A549 (cell line): ENCODE measurements at regions not wholly inside any gene's neighbourhood (a gene's known extent, or its start where the extent isn't known, plus 50 kb on each side); places are given as distances from the start of the nearest gene placed in this dataset.

Experiments used
- ATAC-seq, 2 experiments: fragments of 200-7000 bp in 1 of 2; fragments of >200 bp in 1 of 2; cut with Nextera tagmentation in 1 of 2; cut with Tn5 transposase in 1 of 2; 3 replicates each; pipeline versions ENCODE4 v1.8.0 to v1.9.1; 2018 to 2020; ENCODE audit warnings: mild to moderate bottlenecking in 1 of 2, moderate library complexity in 1 of 2
- CTCF ChIA-PET: fragments of 300-600 bp; sonication (Branson Sonifier 250); formaldehyde crosslinking; extraction: SDS; loops from one replicate; lab custom pipeline; 2021; ENCODE audit warnings: antibody characterized with exemption, inconsistent platforms; lab: Yijun Ruan, JAX
- POLR2A ChIA-PET: fragments of 350-600 bp; formaldehyde crosslinking; extraction: SDS; loops from one replicate; lab custom pipeline; 2021; ENCODE audit warnings: antibody characterized with exemption, inconsistent platforms; lab: Yijun Ruan, JAX
- DNase-seq, 2 experiments: peaks; one replicate each; pipeline versions ENCODE4 v3.0.0 to v3.0.0-alpha.2; 2011 to 2016; ENCODE audit warnings: low read depth in 1 of 2, low spot score in 1 of 2
- FAIRE-seq: peaks from 2 replicates; lab custom pipeline; 2011; peaks lifted over from hg19 to GRCh38; lab: Jason Lieb, UNC
- H3K27ac ChIP-seq, 2 experiments: fragments of >200 bp; sonication (Bioruptor Twin); formaldehyde crosslinking; 3 replicates each; pipeline ENCODE4 v1.5.1; 2016 to 2017
- H3K4me1 ChIP-seq: fragments of >200 bp; sonication (Bioruptor Twin); formaldehyde crosslinking; 3 replicates; pipeline ENCODE4 v1.6.1; 2016
- H3K4me2 ChIP-seq: fragments of >200 bp; sonication (Bioruptor Twin); formaldehyde crosslinking; 3 replicates; pipeline ENCODE4 v1.6.1; 2016
- H3K4me3 ChIP-seq: fragments of >200 bp; sonication (Bioruptor Twin); formaldehyde crosslinking; 3 replicates; pipeline ENCODE4 v1.5.1; 2016
- H3K9me3 ChIP-seq: fragments of >200 bp; sonication (Bioruptor Twin); formaldehyde crosslinking; 3 replicates; pipeline ENCODE4 v1.6.1; 2016
- BCL3 ChIP-seq: fragments of >200 bp; sonication (Bioruptor Twin); formaldehyde crosslinking; IDR thresholded peaks from 3 replicates; pipeline ENCODE4 v1.6.1; 2016
- BHLHE40 ChIP-seq: IDR thresholded peaks from 2 replicates; pipeline ENCODE4 v1.6.1; 2012; ENCODE audit warnings: low read depth, low read length, inconsistent platforms
- CBX2 ChIP-seq: fragments of 200-600 bp; sonication (generic); IDR thresholded peaks from 2 replicates; pipeline ENCODE4 v1.6.1; 2016; ENCODE audit warnings: low read depth, mild to moderate bottlenecking, borderline replicate concordance
- CEBPB ChIP-seq, 2 experiments: fragments of >200 bp in 1 of 2; sonication (Bioruptor Twin) in 1 of 2; formaldehyde crosslinking in 1 of 2; IDR thresholded peaks; 2 replicates each; pipeline ENCODE4 v1.6.1; 2012 to 2016
- CTCF ChIP-seq: fragments of >200 bp; sonication (Bioruptor Twin); formaldehyde crosslinking; IDR thresholded peaks from 3 replicates; pipeline ENCODE4 v1.5.1; 2016
- EHF ChIP-seq: fragments of 250-450 bp; sonication (Bioruptor Pico); IDR thresholded peaks from 2 replicates; pipeline ENCODE4 v1.5.0; 2020; ENCODE audit warnings: mild to moderate bottlenecking
- EP300 ChIP-seq, 2 experiments: fragments of >200 bp; sonication (Bioruptor Twin); formaldehyde crosslinking; IDR thresholded peaks; 2 replicates in 1 of 2; 3 replicates in 1 of 2; pipeline ENCODE4 v1.6.1; 2016 to 2017
- ESRRA ChIP-seq: fragments of 150-350 bp; IDR thresholded peaks from 2 replicates; pipeline ENCODE4 v1.6.1; 2014; ENCODE audit warnings: mild to moderate bottlenecking, low read length, borderline replicate concordance
- FOSL2 ChIP-seq, 2 experiments: fragments of 450-650 bp in 1 of 2; fragments of >200 bp in 1 of 2; sonication (Bioruptor Twin) in 1 of 2; formaldehyde crosslinking; IDR thresholded peaks; 2 replicates each; pipeline versions ENCODE4 v1.5.0 to v1.6.1; 2016 to 2020; ENCODE audit warnings: mild to moderate bottlenecking in 1 of 2, moderate library complexity in 1 of 2
- GATA3 ChIP-seq: IDR thresholded peaks from 2 replicates; pipeline ENCODE4 v1.6.1; 2012; ENCODE audit warnings: borderline replicate concordance
- HES2 ChIP-seq: fragments of >200 bp; sonication (Bioruptor Twin); formaldehyde crosslinking; IDR thresholded peaks from 2 replicates; pipeline ENCODE4 v1.6.1; 2016
- HEYL ChIP-seq: fragments of 250-450 bp; sonication (Bioruptor Pico); IDR thresholded peaks from 2 replicates; pipeline ENCODE4 v1.8.0; 2021; ENCODE audit warnings: mild to moderate bottlenecking, moderate library complexity
- MAFK ChIP-seq: fragments of 450-650 bp; IDR thresholded peaks from 2 replicates; pipeline ENCODE4 v1.6.1; 2014; ENCODE audit not compliant: partially characterized antibody
- MAX ChIP-seq: IDR thresholded peaks from 2 replicates; pipeline ENCODE4 v1.6.1; 2012
- MAZ ChIP-seq: fragments of 150-350 bp; IDR thresholded peaks from 2 replicates; pipeline ENCODE4 v1.6.1; 2014; ENCODE audit warnings: antibody characterized with exemption, low read depth, low read length, borderline replicate concordance
- POLR2A ChIP-seq: IDR thresholded peaks from 2 replicates; pipeline ENCODE4 v1.6.1; 2012; ENCODE audit warnings: mild to moderate bottlenecking, low read length
- POLR2AphosphoS2 ChIP-seq: conservative IDR thresholded peaks from 2 replicates; pipeline ENCODE4 v1.6.1; 2012; ENCODE audit warnings: low read length, improper control_type of control experiment, inconsistent platforms
- RARB ChIP-seq: fragments of 250-450 bp; sonication (Bioruptor Pico); IDR thresholded peaks from 2 replicates; pipeline ENCODE4 v1.8.0; 2021; ENCODE audit warnings: mild to moderate bottlenecking, moderate library complexity
- SMC3 ChIP-seq: fragments of >200 bp; sonication (Bioruptor Twin); formaldehyde crosslinking; IDR thresholded peaks from 3 replicates; pipeline ENCODE4 v1.6.1; 2018; ENCODE audit warnings: inconsistent platforms
- SREBF2 ChIP-seq: fragments of 450-650 bp; IDR thresholded peaks from 2 replicates; pipeline ENCODE4 v1.6.1; 2014; ENCODE audit warnings: mild to moderate bottlenecking, moderate library complexity
- TFCP2L1 ChIP-seq: fragments of 250-450 bp; sonication (Bioruptor Pico); IDR thresholded peaks from 2 replicates; pipeline ENCODE4 v1.5.0; 2021; ENCODE audit warnings: mild to moderate bottlenecking
- TP53 ChIP-seq: fragments of 250-450 bp; sonication (Bioruptor Pico); IDR thresholded peaks from 2 replicates; pipeline ENCODE4 v1.5.0; 2021; ENCODE audit warnings: mild to moderate bottlenecking, moderate library complexity
- ZFP36 ChIP-seq: fragments of 450-650 bp; IDR thresholded peaks from 2 replicates; pipeline ENCODE4 v1.6.1; 2014; ENCODE audit warnings: borderline replicate concordance; ENCODE audit not compliant: partially characterized antibody
- ZNF302 ChIP-seq: fragments of 250-450 bp; sonication (Bioruptor Pico); IDR thresholded peaks from 2 replicates; pipeline ENCODE4 v1.9.0; 2021; ENCODE audit warnings: inconsistent platforms, mild to moderate bottlenecking, moderate library complexity
- ZSCAN20 ChIP-seq: fragments of 250-450 bp; sonication (Bioruptor Pico); IDR thresholded peaks from 2 replicates; pipeline ENCODE4 v1.8.0; 2022; ENCODE audit warnings: mild to moderate bottlenecking, moderate library complexity
- WGBS: methylation state at CpG from one replicate; pipeline ENCODE4 v1.1.6; 2017; ENCODE audit errors: missing lambda C conversion rate; 5-methylcytosine and 5-hydroxymethylcytosine counted together
- TF ChIP-seq, protein P1 (sequence below): fragments of 450-650 bp; IDR thresholded peaks from 2 replicates; pipeline ENCODE4 v1.6.1; 2014; ENCODE audit warnings: antibody characterized with exemption
- TF ChIP-seq, protein P2 (sequence below): fragments of 150-350 bp; IDR thresholded peaks from 2 replicates; pipeline ENCODE4 v1.6.1; 2014; ENCODE audit warnings: low read depth, mild to moderate bottlenecking, low read length

- Histone ChIP-seq H3K27ac (no peak overlapping the region), H3K4me3 (no peak overlapping the region), H3K4me2 (no peak overlapping the region), H3K4me1 (no peaks in the 10 kb centered on the region), H3K9me3 (no peaks in the 10 kb centered on the region)
- ChIA-PET POLR2A (no interaction called here), CTCF (no interaction called here)
- FAIRE-seq: no peak
- WGBS: 90% methylated on average over 12 of the region's 12 CpGs
- TF ChIP-seq HES2 (no peak), MAFK (no peak), ZNF302 (CRISPR knock-in tag) (no peak), TFCP2L1 (no peak), EP300 (IDR thresholded peaks at IDR 0.05) (no peak), ZFP36 (no peak), BCL3 (no peak), CTCF (no peak), FOSL2 (IDR thresholded peaks at IDR 0.05) (no peak), FOSL2 (CRISPR knock-in tag; IDR thresholded peaks at IDR 0.05) (no peak), MAX (no peak)
- TF ChIP-seq, protein P1, sequence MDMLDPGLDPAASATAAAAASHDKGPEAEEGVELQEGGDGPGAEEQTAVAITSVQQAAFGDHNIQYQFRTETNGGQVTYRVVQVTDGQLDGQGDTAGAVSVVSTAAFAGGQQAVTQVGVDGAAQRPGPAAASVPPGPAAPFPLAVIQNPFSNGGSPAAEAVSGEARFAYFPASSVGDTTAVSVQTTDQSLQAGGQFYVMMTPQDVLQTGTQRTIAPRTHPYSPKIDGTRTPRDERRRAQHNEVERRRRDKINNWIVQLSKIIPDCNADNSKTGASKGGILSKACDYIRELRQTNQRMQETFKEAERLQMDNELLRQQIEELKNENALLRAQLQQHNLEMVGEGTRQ: no peak
- no peak for ATAC-seq
- no peak for DNase-seq
Observed at GRCh38 chr11:70807195-70807543, 408.8 kb downstream of the CTTN start.

DNA sequence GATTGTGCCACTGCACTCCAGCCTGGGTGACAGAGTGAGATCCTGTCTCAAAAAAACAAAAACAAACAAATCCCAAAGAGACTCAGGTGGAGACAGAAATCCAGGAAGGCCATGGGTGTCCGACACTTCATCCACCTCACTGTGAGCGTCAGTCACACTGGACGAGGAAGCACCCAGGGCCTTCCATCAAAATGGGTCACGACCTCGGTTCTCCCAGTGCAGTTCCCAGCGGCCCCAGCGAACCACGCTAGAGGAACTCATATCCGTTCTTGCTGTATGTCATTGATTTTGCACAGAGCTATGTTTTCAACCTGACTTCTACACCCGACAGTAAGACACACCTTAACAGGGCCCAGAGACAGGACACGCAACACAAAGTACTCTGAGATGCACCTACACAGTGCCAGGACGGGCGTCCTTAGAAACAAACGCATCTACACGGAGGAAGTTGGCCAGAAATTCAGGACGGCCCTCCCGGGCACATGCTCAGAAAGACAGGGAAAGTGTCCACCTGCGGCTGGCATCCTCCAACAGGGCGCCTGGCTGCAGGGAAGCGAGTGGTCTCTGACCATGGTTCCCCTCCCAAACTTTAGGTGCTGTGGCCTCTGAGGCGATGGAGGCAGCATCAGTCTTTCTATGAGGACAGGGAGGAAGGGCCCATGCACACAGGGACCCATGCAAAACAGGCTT, 410.5 kb downstream of the CTTN start:
- DNase-seq (no peak), FAIRE-seq (no peak)
- H3K4me2 ChIP-seq: no peak overlapping the region
- no peaks in the 10 kb centered on the region for H3K4me1 ChIP-seq
- no peaks in the 10 kb centered on the region for H3K9me3 ChIP-seq
- no peak for TF ChIP-seq MAZ
- TF ChIP-seq SREBF2: no peak
- no peak for TF ChIP-seq BHLHE40
- no peak for TF ChIP-seq MAX
- no peak for TF ChIP-seq ESRRA
- TF ChIP-seq HEYL: no peak
- TF ChIP-seq, protein P2, sequence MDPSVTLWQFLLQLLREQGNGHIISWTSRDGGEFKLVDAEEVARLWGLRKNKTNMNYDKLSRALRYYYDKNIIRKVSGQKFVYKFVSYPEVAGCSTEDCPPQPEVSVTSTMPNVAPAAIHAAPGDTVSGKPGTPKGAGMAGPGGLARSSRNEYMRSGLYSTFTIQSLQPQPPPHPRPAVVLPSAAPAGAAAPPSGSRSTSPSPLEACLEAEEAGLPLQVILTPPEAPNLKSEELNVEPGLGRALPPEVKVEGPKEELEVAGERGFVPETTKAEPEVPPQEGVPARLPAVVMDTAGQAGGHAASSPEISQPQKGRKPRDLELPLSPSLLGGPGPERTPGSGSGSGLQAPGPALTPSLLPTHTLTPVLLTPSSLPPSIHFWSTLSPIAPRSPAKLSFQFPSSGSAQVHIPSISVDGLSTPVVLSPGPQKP: no peak
- TF ChIP-seq CTCF: no peak
- no peak for TF ChIP-seq TP53 (CRISPR knock-in tag)
- no peak for TF ChIP-seq POLR2AphosphoS2
- TF ChIP-seq ZSCAN20 (CRISPR knock-in tag): no peak
- TF ChIP-seq ZFP36: no peak
- no peak for TF ChIP-seq GATA3
- no peak for TF ChIP-seq SMC3
- TF ChIP-seq RARB (CRISPR knock-in tag): no peak
- TF ChIP-seq POLR2A: no peak
- no peak for TF ChIP-seq ZNF302 (CRISPR knock-in tag)
- no peak for TF ChIP-seq EHF (CRISPR knock-in tag)
- TF ChIP-seq CBX2: no peak
- TF ChIP-seq CEBPB (IDR thresholded peaks at IDR 0.05): no peak
- TF ChIP-seq, all 56 proteins: peak for 0
- 95% methylated on average over 20 of the region's 21 CpGs for WGBS
- no peak for ATAC-seq
- H3K27ac ChIP-seq: no peak overlapping the region
- CTCF ChIA-PET: no interaction called here
- POLR2A ChIA-PET: no interaction called here
- no peak overlapping the region for H3K4me3 ChIP-seq
